Epithelial cell of proximal tubule (primary cell): ENCODE measurements at regions not wholly inside any gene's neighbourhood (a gene's known extent, or its start where the extent isn't known, plus 50 kb on each side); places are given as distances from the start of the nearest gene placed in this dataset.
A peak's percentile ranks its signal among the peaks of the same experiment; 100 is the strongest.

Source experiments
- DNase-seq: peaks from one replicate; pipeline ENCODE4 v3.0.0-alpha.2; 2011; ENCODE audit warnings: low read depth
- H3K4me3 ChIP-seq: 2 replicates; pipeline ENCODE4 v1.5.1; 2011; ENCODE audit warnings: low read depth, mild to moderate bottlenecking, low read length
- CTCF ChIP-seq: conservative IDR thresholded peaks from 2 replicates; pipeline ENCODE4 v1.5.1; 2012; ENCODE audit warnings: low read depth, mild to moderate bottlenecking, low read length

DNA sequence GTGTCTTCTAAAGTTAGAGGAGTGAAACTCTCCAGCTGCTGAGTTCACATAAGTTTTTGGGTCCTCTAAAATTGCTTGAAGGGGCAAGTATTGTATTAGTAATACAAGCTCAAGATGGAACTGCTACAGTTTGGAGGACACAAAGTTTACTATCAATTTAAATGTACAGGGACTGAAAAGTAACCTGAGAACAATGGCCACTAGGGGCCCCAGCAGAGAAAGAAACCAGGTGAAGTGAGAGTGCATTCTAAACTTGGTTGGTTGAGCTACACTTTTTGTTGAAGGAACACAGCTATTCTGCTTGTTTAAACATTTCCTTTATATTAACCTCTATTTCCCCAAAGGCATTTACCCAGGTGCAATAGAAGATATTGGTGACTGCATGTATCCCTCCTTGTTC is 755.5 kb downstream of the GBE1 start:
- DNase-seq, result no peak
- H3K4me3 ChIP-seq, result no peak overlapping the region
- TF ChIP-seq CTCF, result peak; percentile 66

GRCh38 chr3:81003817-81004216 is 757.6 kb downstream of the GBE1 start:
- no peak for DNase-seq
- H3K4me3 ChIP-seq, result no peak overlapping the region
- TF ChIP-seq CTCF, result no peak

GRCh38 chr3:81003008-81003645 is 758.3 kb downstream of the GBE1 start:
- DNase-seq, result no peak
- no peak overlapping the region for H3K4me3 ChIP-seq
- TF ChIP-seq CTCF, result no peak

DNA sequence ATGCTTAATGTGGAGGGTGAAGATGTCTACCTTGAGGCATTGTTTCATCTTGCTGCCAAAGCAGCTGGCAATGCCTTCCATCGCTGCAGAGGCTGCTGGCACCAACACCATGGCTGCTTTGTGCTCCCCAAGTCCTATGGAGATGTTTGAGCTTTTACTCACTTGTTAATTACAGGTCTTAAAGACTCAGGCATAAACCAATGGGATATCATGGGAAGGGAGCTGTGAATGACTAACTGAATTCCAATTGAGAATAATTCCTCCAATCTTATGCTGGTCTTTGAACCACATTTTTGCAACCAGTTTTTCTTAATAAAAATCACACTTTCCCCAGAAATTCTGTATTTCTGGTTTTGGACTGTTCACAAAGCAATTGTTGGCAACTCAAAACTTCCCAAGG is 762.0 kb downstream of the GBE1 start:
- TF ChIP-seq CTCF, result no peak
- H3K4me3 ChIP-seq, result no peak overlapping the region
- DNase-seq, result no peak

- H3K4me3 ChIP-seq, result no peak overlapping the region
- no peak for TF ChIP-seq CTCF
- DNase-seq, result no peak
Observed at GRCh38 chr3:80998022-80998421, 763.4 kb downstream of the GBE1 start.

- DNase-seq, result no peak
- no peak for TF ChIP-seq CTCF
Observed at GRCh38 chr3:80997622-80998021, 763.8 kb downstream of the GBE1 start.

DNA sequence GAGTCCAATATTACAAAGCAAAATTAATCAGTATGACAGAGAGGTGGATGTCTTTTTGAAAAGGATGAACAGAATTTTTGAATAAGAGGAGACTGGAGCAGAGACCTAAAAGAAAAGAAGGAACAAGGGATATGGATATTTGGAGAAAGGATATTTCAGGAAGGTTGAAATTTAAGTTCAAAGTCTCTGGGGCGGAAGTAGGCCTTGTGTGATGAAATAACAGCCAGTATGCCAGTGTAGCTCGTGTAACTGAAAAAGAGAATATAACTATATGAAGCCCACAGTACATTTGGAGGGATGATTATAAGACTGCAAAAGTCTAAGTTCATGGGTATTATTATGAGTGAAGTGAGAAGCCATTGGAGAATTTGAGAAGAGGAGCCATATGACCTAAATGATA is 766.7 kb downstream of the GBE1 start:
- no peak for TF ChIP-seq CTCF
- no peak for DNase-seq
- peak overlapping the region; percentile 50 for H3K4me3 ChIP-seq

More at GRCh38 chr3:80997622-80998021, 763.8 kb downstream of the GBE1 start:
- no peak overlapping the region for H3K4me3 ChIP-seq
